H1 (cell line): ENCODE measurements at regions not wholly inside any gene's neighbourhood (a gene's known extent, or its start where the extent isn't known, plus 50 kb on each side); places are given as distances from the start of the nearest gene placed in this dataset.

ENCODE experiments used
- CTCF ChIA-PET: fragments of 300-600 bp; sonication (Branson Sonifier 250); formaldehyde crosslinking; loops from one replicate; lab custom pipeline; 2021; ENCODE audit not compliant: partially characterized antibody; lab: Charles Lee
- POLR2A ChIA-PET: fragments of 300-600 bp; sonication (Branson Sonifier 250); formaldehyde crosslinking; loops from one replicate; lab custom pipeline; 2021; ENCODE audit warnings: inconsistent platforms; ENCODE audit not compliant: partially characterized antibody; lab: Charles Lee
- DNase-seq, 2 experiments: peaks; one replicate each; pipeline versions ENCODE4 v3.0.0 to v3.0.0-alpha.2; 2010 to 2022; ENCODE audit warnings: low spot score in 2 of 2, low read depth in 1 of 2, mixed read lengths in 1 of 2
- FAIRE-seq: peaks from 2 replicates; lab custom pipeline; 2011; peaks lifted over from hg19 to GRCh38; lab: Jason Lieb, UNC
- H2AFZ ChIP-seq: 2 replicates; pipeline ENCODE4 v1.8.1; 2012; ENCODE audit warnings: low read length, inconsistent platforms
- H2AK5ac ChIP-seq: 2 replicates; pipeline ENCODE4 v1.6.1; 2013; ENCODE audit warnings: low read depth, low read length
- H2BK120ac ChIP-seq: replicated peaks from 2 replicates; pipeline ENCODE3; 2013; ENCODE audit warnings: low read depth, low read length, inconsistent platforms
- H2BK12ac ChIP-seq: 2 replicates; pipeline ENCODE4 v1.6.1; 2013; ENCODE audit warnings: low read depth, low read length
- H2BK15ac ChIP-seq: 2 replicates; pipeline ENCODE4 v1.6.1; 2013; ENCODE audit warnings: low read length
- H2BK20ac ChIP-seq: 2 replicates; pipeline ENCODE4 v1.6.1; 2013; ENCODE audit warnings: low read length
- H2BK5ac ChIP-seq: 2 replicates; pipeline ENCODE4 v1.6.1; 2013; ENCODE audit warnings: low read depth, low read length
- H3K14ac ChIP-seq: 2 replicates; pipeline ENCODE4 v1.6.1; 2013; ENCODE audit warnings: inconsistent platforms; ENCODE audit not compliant: insufficient read length
- H3K18ac ChIP-seq: 2 replicates; pipeline ENCODE4 v1.6.1; 2013; ENCODE audit warnings: low read length; ENCODE audit errors: extremely low read depth
- H3K23ac ChIP-seq: 2 replicates; pipeline ENCODE4 v1.6.1; 2013; ENCODE audit warnings: inconsistent platforms; ENCODE audit not compliant: insufficient read length
- H3K23me2 ChIP-seq: 2 replicates; pipeline ENCODE4 v1.6.1; 2013; ENCODE audit warnings: low read depth, low read length
- H3K27ac ChIP-seq: 2 replicates; pipeline ENCODE4 v1.6.1; 2011; ENCODE audit warnings: low read depth, low read length, inconsistent platforms
- H3K27me3 ChIP-seq, 4 experiments: replicated peaks in 1 of 4; 1 replicate in 1 of 4; 2 replicates in 3 of 4; pipeline versions ENCODE4 v1.6.1 to v1.8.1; 2011 to 2013; ENCODE audit warnings: low read length in 3 of 4, mild to moderate bottlenecking in 3 of 4, inconsistent platforms in 2 of 4, mixed read lengths in 2 of 4, moderate library complexity in 1 of 4; ENCODE audit not compliant: control insufficient read depth in 3 of 4, insufficient read depth in 3 of 4; ENCODE audit errors: extremely low read depth in 1 of 4
- H3K36me3 ChIP-seq, 4 experiments: 2 replicates each; pipeline versions ENCODE4 v1.6.1 to v1.8.1; 2011 to 2013; ENCODE audit warnings: mild to moderate bottlenecking in 4 of 4, low read length in 3 of 4, moderate library complexity in 2 of 4, control low read depth in 1 of 4, inconsistent platforms in 1 of 4; ENCODE audit not compliant: insufficient read depth in 4 of 4, control insufficient read depth in 2 of 4
- H3K4ac ChIP-seq: replicated peaks from 2 replicates; pipeline ENCODE3; 2013; ENCODE audit warnings: low read length, low read depth, mixed read lengths, inconsistent platforms; ENCODE audit not compliant: insufficient read length
- H3K4me1 ChIP-seq, 4 experiments: replicated peaks in 1 of 4; 1 replicate in 1 of 4; 2 replicates in 3 of 4; pipeline versions ENCODE4 v1.6.1 to v1.8.1; 2011 to 2013; ENCODE audit warnings: low read length in 3 of 4, inconsistent platforms in 2 of 4, mixed read lengths in 1 of 4; ENCODE audit not compliant: insufficient read depth in 4 of 4, control insufficient read depth in 3 of 4
- H3K4me2 ChIP-seq, 2 experiments: 2 replicates each; pipeline versions ENCODE4 v1.6.1 to v1.8.1; 2011 to 2013; ENCODE audit warnings: low read depth in 2 of 2, low read length in 2 of 2, control low read depth in 1 of 2, inconsistent platforms in 1 of 2, mild to moderate bottlenecking in 1 of 2; ENCODE audit not compliant: insufficient read depth in 1 of 2
- H3K4me3 ChIP-seq, 4 experiments: fragments of 200-600, 300-600 bp in 1 of 4; sonication (generic), shearing (Covaris generic), sonication (Bioruptor Twin) in 1 of 4; 2 replicates each; pipeline versions ENCODE4 v1.5.1 to v1.8.1; 2011 to 2016; ENCODE audit warnings: low read length in 4 of 4, low read depth in 3 of 4, control low read depth in 2 of 4, inconsistent platforms in 2 of 4, mild to moderate bottlenecking in 2 of 4, mixed read lengths in 1 of 4, moderate library complexity in 1 of 4; ENCODE audit not compliant: insufficient read depth in 2 of 4; ENCODE audit errors: extremely low read depth in 1 of 4
- H3K56ac ChIP-seq: replicated peaks from 2 replicates; pipeline ENCODE3; 2013; ENCODE audit warnings: low read depth, mild to moderate bottlenecking, mixed read lengths, low read length, inconsistent platforms; ENCODE audit not compliant: insufficient read length
- H3K79me1 ChIP-seq: 2 replicates; pipeline ENCODE4 v1.6.1; 2013; ENCODE audit warnings: low read depth, low read length, control low read depth
- H3K79me2 ChIP-seq, 2 experiments: 2 replicates each; pipeline versions ENCODE4 v1.6.1 to v1.8.1; 2012 to 2013; ENCODE audit warnings: low read length in 2 of 2, mild to moderate bottlenecking in 2 of 2, inconsistent platforms in 1 of 2; ENCODE audit not compliant: insufficient read depth in 2 of 2, control insufficient read depth in 1 of 2
- H3K9ac ChIP-seq, 4 experiments: replicated peaks in 1 of 4; 1 replicate in 1 of 4; 2 replicates in 3 of 4; pipeline versions ENCODE4 v1.6.1 to v1.8.1; 2011 to 2013; ENCODE audit warnings: low read depth in 3 of 4, low read length in 3 of 4, control low read depth in 2 of 4, mild to moderate bottlenecking in 2 of 4, moderate library complexity in 2 of 4, inconsistent platforms in 1 of 4; ENCODE audit errors: extremely low read depth in 1 of 4
- H3K9me3 ChIP-seq, 2 experiments: 2 replicates each; pipeline versions ENCODE4 v1.6.1 to v1.8.1; 2012 to 2013; ENCODE audit warnings: mild to moderate bottlenecking in 2 of 2, moderate library complexity in 2 of 2, control low read depth in 1 of 2, inconsistent platforms in 1 of 2, low read depth in 1 of 2, low read length in 1 of 2, mixed read lengths in 1 of 2; ENCODE audit not compliant: insufficient read depth in 2 of 2
- H4K20me1 ChIP-seq, 2 experiments: replicated peaks in 1 of 2; 2 replicates each; pipeline versions ENCODE3 to v1.8.1; 2011 to 2013; ENCODE audit warnings: inconsistent platforms in 2 of 2, low read length in 2 of 2, mild to moderate bottlenecking in 1 of 2; ENCODE audit not compliant: insufficient read depth in 2 of 2, control insufficient read depth in 1 of 2
- H4K5ac ChIP-seq: 2 replicates; pipeline ENCODE4 v1.6.1; 2013; ENCODE audit warnings: low read length, low read depth, mixed read lengths, inconsistent platforms; ENCODE audit not compliant: insufficient read length
- H4K8ac ChIP-seq: 2 replicates; pipeline ENCODE4 v1.8.0; 2013; ENCODE audit warnings: mild to moderate bottlenecking, moderate library complexity, low read length, inconsistent platforms; ENCODE audit not compliant: insufficient read depth; ENCODE audit errors: extremely low read depth
- H4K91ac ChIP-seq: replicated peaks from 2 replicates; pipeline ENCODE3; 2013; ENCODE audit warnings: low read length, mixed read lengths, inconsistent platforms; ENCODE audit not compliant: insufficient read length
- ASH2L ChIP-seq: fragments of 200-600, 300-600 bp; sonication (generic); IDR thresholded peaks from one replicate; pipeline ENCODE4 v1.7.1; 2017; ENCODE audit warnings: low read length
- BACH1 ChIP-seq: IDR thresholded peaks from 2 replicates; pipeline ENCODE4 v1.6.1; 2012; ENCODE audit warnings: low read length, improper control_type of control experiment
- CBX5 ChIP-seq: fragments of 300-800, 300-1000 bp; sonication (generic); IDR thresholded peaks from 2 replicates; pipeline ENCODE4 v1.7.1; 2016; ENCODE audit warnings: antibody characterized with exemption, low read length, low read depth
- CBX8 ChIP-seq: fragments of 300-800, 300-1000 bp; sonication (generic); IDR thresholded peaks from 2 replicates; pipeline ENCODE4 v1.7.1; 2016; ENCODE audit warnings: low read depth, low read length, borderline replicate concordance
- CREB1 ChIP-seq: IDR thresholded peaks from 2 replicates; pipeline ENCODE4 v1.6.1; 2012; ENCODE audit warnings: inconsistent platforms
- FOSL1 ChIP-seq: IDR thresholded peaks from 2 replicates; pipeline ENCODE4 v1.6.1; 2011; ENCODE audit warnings: mild to moderate bottlenecking, low read depth, low read length, moderate library complexity; ENCODE audit not compliant: insufficient read depth
- GABPA ChIP-seq: IDR thresholded peaks from 2 replicates; pipeline ENCODE4 v1.6.1; 2011; ENCODE audit warnings: mild to moderate bottlenecking, low read length, moderate library complexity, borderline replicate concordance; ENCODE audit not compliant: insufficient read depth
- RAD21 ChIP-seq, 2 experiments: IDR thresholded peaks in 1 of 2; conservative IDR thresholded peaks in 1 of 2; 2 replicates each; pipeline ENCODE4 v1.6.1; 2011; ENCODE audit warnings: low read depth in 2 of 2, low read length in 2 of 2, improper control_type of control experiment in 1 of 2, inconsistent platforms in 1 of 2, mild to moderate bottlenecking in 1 of 2, moderate library complexity in 1 of 2
- RNF2 ChIP-seq: fragments of 200-900, 300-1000 bp; sonication (generic); IDR thresholded peaks from 2 replicates; pipeline ENCODE4 v1.7.1; 2016; ENCODE audit warnings: borderline replicate concordance, low read depth, mild to moderate bottlenecking, antibody characterized with exemption, low read length; ENCODE audit not compliant: poor library complexity, severe bottlenecking; ENCODE audit errors: missing control alignments
- RXRA ChIP-seq: IDR thresholded peaks from 2 replicates; pipeline ENCODE4 v1.6.1; 2011; ENCODE audit warnings: low read depth, mild to moderate bottlenecking, low read length, moderate library complexity; ENCODE audit not compliant: insufficient read depth
- SIRT6 ChIP-seq: IDR thresholded peaks from one replicate; pipeline ENCODE4 v1.7.1; 2012; ENCODE audit warnings: low read length, inconsistent platforms
- SP4 ChIP-seq: IDR thresholded peaks from 2 replicates; pipeline ENCODE4 v1.6.1; 2012; ENCODE audit warnings: low read length, inconsistent platforms
- SUZ12 ChIP-seq: fragments of 200-600 bp; sonication (generic); IDR thresholded peaks from 2 replicates; pipeline ENCODE4 v1.6.1; 2012; ENCODE audit warnings: mild to moderate bottlenecking, inconsistent platforms, low read length, moderate library complexity, mixed read lengths
- TBP ChIP-seq: IDR thresholded peaks from 2 replicates; pipeline ENCODE4 v1.6.1; 2011; ENCODE audit warnings: low read depth, low read length, improper control_type of control experiment
- TEAD4 ChIP-seq: IDR thresholded peaks from 2 replicates; pipeline ENCODE4 v1.6.1; 2012; ENCODE audit warnings: low read depth, low read length, inconsistent platforms, mixed read lengths

- H2BK120ac ChIP-seq: no peak overlapping the region
- no peaks in the 10 kb centered on the region for H3K27me3 ChIP-seq
- no peaks in the 10 kb centered on the region for H3K79me1 ChIP-seq
- no peak overlapping the region for H2BK15ac ChIP-seq
- H4K5ac ChIP-seq: no peak overlapping the region
- H3K36me3 ChIP-seq: no peaks in the 10 kb centered on the region; a peak in 1 of 8 replicates
- no peak overlapping the region for H2BK5ac ChIP-seq
- H3K79me2 ChIP-seq: no peaks in the 10 kb centered on the region
- no peaks in the 10 kb centered on the region for H3K23me2 ChIP-seq
- H4K91ac ChIP-seq: no peak overlapping the region
- no peak for DNase-seq
- no peak overlapping the region for H2AK5ac ChIP-seq
- CTCF ChIA-PET: interaction anchor here (0.8 to 2.3 kb wide), 4 partner anchors 16 to 88 kb away, joined by 3 to 7 read pairs (median 4); no protein-coding TSS in a partner anchor
- H3K18ac ChIP-seq: no peak overlapping the region
- H2BK20ac ChIP-seq: no peak overlapping the region
- H3K23ac ChIP-seq: no peak overlapping the region
- peaks cover 16 to 22% of the 10 kb centered on the region in 2 experiments for H3K9me3 ChIP-seq
- POLR2A ChIA-PET: interaction anchor here (1.6 kb wide), 1 partner anchor 38 kb away, joined by 3 read pairs; no protein-coding TSS in a partner anchor
- H3K14ac ChIP-seq: no peak overlapping the region
- H3K9ac ChIP-seq: no peak overlapping the region
- H3K56ac ChIP-seq: no peak overlapping the region
- H3K4me2 ChIP-seq: no peak overlapping the region
- H4K20me1 ChIP-seq: no peaks in the 10 kb centered on the region
- no peak overlapping the region for H3K4me3 ChIP-seq
- no peak for FAIRE-seq
- no peak overlapping the region for H2AFZ ChIP-seq
- peaks cover 0 to 9% (median 4%) of the 10 kb centered on the region in 4 experiments; a peak in 3 of 7 replicates for H3K4me1 ChIP-seq
- H4K8ac ChIP-seq: no peak overlapping the region
- H2BK12ac ChIP-seq: no peak overlapping the region
- no peak overlapping the region for H3K4ac ChIP-seq
- no peak overlapping the region for H3K27ac ChIP-seq
- TF ChIP-seq TEAD4 (no peak), CBX8 (no peak), BACH1 (no peak), RXRA (no peak), CREB1 (no peak), TBP (no peak), SUZ12 (no peak), ASH2L (no peak), CBX5 (no peak), FOSL1 (no peak), RAD21 (IDR thresholded peaks at IDR 0.05 in 1 of 2, conservative IDR thresholded peaks at IDR 0.05 in 1 of 2; ENCODE audit: low read depth in 2 of 2, low read length in 2 of 2) (no peak), SIRT6 (no peak), SP4 (no peak), RNF2 (no peak), GABPA (no peak)
Observed at GRCh38 chr1:109834951-109835350, 71.2 kb upstream of the EPS8L3 start.
